ENCODE measurements at regions not wholly inside any gene's neighbourhood (a gene's known extent, or its start where the extent isn't known, plus 50 kb on each side); places are given as distances from the start of the nearest gene placed in this dataset.

GRCh38 chr1:239733995-239734394 lies 347.6 kb downstream of the CHRM3 start:
- TF ChIP-seq EZH2phosphoT487 (IDR thresholded peaks at IDR 0.05; ENCODE audit: borderline replicate concordance, low read depth, low read length): no peak
- TF ChIP-seq, protein P1, sequence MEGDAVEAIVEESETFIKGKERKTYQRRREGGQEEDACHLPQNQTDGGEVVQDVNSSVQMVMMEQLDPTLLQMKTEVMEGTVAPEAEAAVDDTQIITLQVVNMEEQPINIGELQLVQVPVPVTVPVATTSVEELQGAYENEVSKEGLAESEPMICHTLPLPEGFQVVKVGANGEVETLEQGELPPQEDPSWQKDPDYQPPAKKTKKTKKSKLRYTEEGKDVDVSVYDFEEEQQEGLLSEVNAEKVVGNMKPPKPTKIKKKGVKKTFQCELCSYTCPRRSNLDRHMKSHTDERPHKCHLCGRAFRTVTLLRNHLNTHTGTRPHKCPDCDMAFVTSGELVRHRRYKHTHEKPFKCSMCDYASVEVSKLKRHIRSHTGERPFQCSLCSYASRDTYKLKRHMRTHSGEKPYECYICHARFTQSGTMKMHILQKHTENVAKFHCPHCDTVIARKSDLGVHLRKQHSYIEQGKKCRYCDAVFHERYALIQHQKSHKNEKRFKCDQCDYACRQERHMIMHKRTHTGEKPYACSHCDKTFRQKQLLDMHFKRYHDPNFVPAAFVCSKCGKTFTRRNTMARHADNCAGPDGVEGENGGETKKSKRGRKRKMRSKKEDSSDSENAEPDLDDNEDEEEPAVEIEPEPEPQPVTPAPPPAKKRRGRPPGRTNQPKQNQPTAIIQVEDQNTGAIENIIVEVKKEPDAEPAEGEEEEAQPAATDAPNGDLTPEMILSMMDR (conservative IDR thresholded peaks at IDR 0.05; ENCODE audit: low read length): no peak

Measured in OCI-LY7 (cell line).